ENCODE measurements at regions not wholly inside any gene's neighbourhood (a gene's known extent, or its start where the extent isn't known, plus 50 kb on each side); places are given as distances from the start of the nearest gene placed in this dataset.

- DNase-seq (ENCODE audit: low read depth): no peak
- TF ChIP-seq, protein P1, sequence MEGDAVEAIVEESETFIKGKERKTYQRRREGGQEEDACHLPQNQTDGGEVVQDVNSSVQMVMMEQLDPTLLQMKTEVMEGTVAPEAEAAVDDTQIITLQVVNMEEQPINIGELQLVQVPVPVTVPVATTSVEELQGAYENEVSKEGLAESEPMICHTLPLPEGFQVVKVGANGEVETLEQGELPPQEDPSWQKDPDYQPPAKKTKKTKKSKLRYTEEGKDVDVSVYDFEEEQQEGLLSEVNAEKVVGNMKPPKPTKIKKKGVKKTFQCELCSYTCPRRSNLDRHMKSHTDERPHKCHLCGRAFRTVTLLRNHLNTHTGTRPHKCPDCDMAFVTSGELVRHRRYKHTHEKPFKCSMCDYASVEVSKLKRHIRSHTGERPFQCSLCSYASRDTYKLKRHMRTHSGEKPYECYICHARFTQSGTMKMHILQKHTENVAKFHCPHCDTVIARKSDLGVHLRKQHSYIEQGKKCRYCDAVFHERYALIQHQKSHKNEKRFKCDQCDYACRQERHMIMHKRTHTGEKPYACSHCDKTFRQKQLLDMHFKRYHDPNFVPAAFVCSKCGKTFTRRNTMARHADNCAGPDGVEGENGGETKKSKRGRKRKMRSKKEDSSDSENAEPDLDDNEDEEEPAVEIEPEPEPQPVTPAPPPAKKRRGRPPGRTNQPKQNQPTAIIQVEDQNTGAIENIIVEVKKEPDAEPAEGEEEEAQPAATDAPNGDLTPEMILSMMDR (IDR thresholded peaks at IDR 0.05; ENCODE audit: control insufficient read depth, extremely low read depth, insufficient read depth): no peak
- H3K4me3 ChIP-seq (ENCODE audit: low read depth, low read length): no peak overlapping the region
These were observed 406.4 kb upstream of the ZNF462 start for GRCh38 chr9:106456581-106456980.

- TF ChIP-seq, protein P1 (IDR thresholded peaks at IDR 0.05; ENCODE audit: control insufficient read depth, extremely low read depth, insufficient read depth): no peak
- H3K4me3 ChIP-seq (ENCODE audit: low read depth, low read length): no peak overlapping the region
- no peak for DNase-seq (ENCODE audit: low read depth)
These were observed 395.7 kb upstream of the ZNF462 start for GRCh38 chr9:106467113-106467864.

- TF ChIP-seq, protein P1 (IDR thresholded peaks at IDR 0.05; ENCODE audit: control insufficient read depth, extremely low read depth, insufficient read depth): no peak
- no peak for DNase-seq (ENCODE audit: low read depth)
- no peak overlapping the region for H3K4me3 ChIP-seq (ENCODE audit: low read depth, low read length)
These were observed 395.2 kb upstream of the ZNF462 start for GRCh38 chr9:106467865-106468164.

- H3K4me3 ChIP-seq (ENCODE audit: low read depth, low read length): no peak overlapping the region
- no peak for DNase-seq (ENCODE audit: low read depth)
- TF ChIP-seq, protein P1 (IDR thresholded peaks at IDR 0.05; ENCODE audit: control insufficient read depth, extremely low read depth, insufficient read depth): no peak
These were observed 394.5 kb upstream of the ZNF462 start for GRCh38 chr9:106468431-106468830.

GRCh38 chr9:106478312-106478711 is 384.7 kb upstream of the ZNF462 start:
- TF ChIP-seq, protein P1 (IDR thresholded peaks at IDR 0.05; ENCODE audit: control insufficient read depth, extremely low read depth, insufficient read depth): no peak
- no peak for DNase-seq (ENCODE audit: low read depth)
- H3K4me3 ChIP-seq (ENCODE audit: low read depth, low read length): no peak overlapping the region

GRCh38 chr9:106478727-106479126 is 384.2 kb upstream of the ZNF462 start:
- TF ChIP-seq, protein P1 (IDR thresholded peaks at IDR 0.05; ENCODE audit: control insufficient read depth, extremely low read depth, insufficient read depth): no peak
- no peak for DNase-seq (ENCODE audit: low read depth)
- H3K4me3 ChIP-seq (ENCODE audit: low read depth, low read length): no peak overlapping the region

DNA sequence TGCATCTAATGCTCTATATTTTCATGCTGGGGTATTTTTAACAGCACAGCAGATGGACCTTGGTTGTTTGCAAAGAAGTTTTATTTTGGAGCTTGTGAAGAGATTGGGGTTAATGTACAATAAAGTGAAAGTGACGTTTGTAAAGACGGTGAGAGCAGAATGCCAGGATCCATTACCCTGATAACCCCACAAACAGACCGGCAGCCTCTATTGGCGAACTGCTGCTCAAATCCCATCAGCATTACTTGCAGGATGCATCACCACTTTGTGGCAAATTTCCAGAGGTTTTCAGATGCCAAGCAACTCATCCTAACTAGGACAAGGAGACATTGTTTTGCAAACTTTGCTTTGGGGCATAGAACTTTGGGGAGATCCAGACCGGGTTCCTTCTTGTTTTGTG is 383.3 kb upstream of the ZNF462 start:
- DNase-seq (ENCODE audit: low read depth): no peak
- H3K4me3 ChIP-seq (ENCODE audit: low read depth, low read length): no peak overlapping the region
- TF ChIP-seq, protein P1 (IDR thresholded peaks at IDR 0.05; ENCODE audit: control insufficient read depth, extremely low read depth, insufficient read depth): no peak

All from LNCaP clone FGC (cell line).